ENCODE measurements at regions not wholly inside any gene's neighbourhood (a gene's known extent, or its start where the extent isn't known, plus 50 kb on each side); places are given as distances from the start of the nearest gene placed in this dataset.

GRCh38 chr10:118409295-118409694, 67.2 kb upstream of the FAM204A start:
- Mint-ChIP-seq H3K4me1 (no peaks in the 10 kb centered on the region), H3K27ac (no peak overlapping the region), H3K4me3 (no peak overlapping the region), H3K27me3 (peaks cover 8% of the 10 kb centered on the region), H3K9me3 (no peaks in the 10 kb centered on the region), H3K36me3 (ENCODE audit: low read depth) (no peaks in the 10 kb centered on the region)
- CTCF ChIA-PET: no interaction called here
- DNase-seq: no peak
- POLR2A ChIA-PET: no interaction called here

- ChIA-PET POLR2A (no interaction called here), CTCF (no interaction called here)
- Mint-ChIP-seq H3K4me1 (no peaks in the 10 kb centered on the region), H3K36me3 (ENCODE audit: low read depth) (no peaks in the 10 kb centered on the region), H3K27me3 (peaks cover 9% of the 10 kb centered on the region), H3K9me3 (no peaks in the 10 kb centered on the region), H3K27ac (no peak overlapping the region), H3K4me3 (no peak overlapping the region)
- no peak for DNase-seq
Measured at GRCh38 chr10:118408181-118408580, 66.1 kb upstream of the FAM204A start.

GRCh38 chr10:118407777-118408176, 65.7 kb upstream of the FAM204A start:
- no peak for DNase-seq
- Mint-ChIP-seq H3K36me3 (ENCODE audit: low read depth) (no peaks in the 10 kb centered on the region), H3K4me1 (no peaks in the 10 kb centered on the region), H3K4me3 (no peak overlapping the region), H3K9me3 (no peaks in the 10 kb centered on the region), H3K27ac (no peak overlapping the region), H3K27me3 (peaks cover 10% of the 10 kb centered on the region)
- CTCF ChIA-PET: no interaction called here
- POLR2A ChIA-PET: no interaction called here

GRCh38 chr10:118407026-118407425, 64.9 kb upstream of the FAM204A start:
- peaks cover 10% of the 10 kb centered on the region for H3K27me3 Mint-ChIP-seq
- H3K36me3 Mint-ChIP-seq (ENCODE audit: low read depth): no peaks in the 10 kb centered on the region
- H3K9me3 Mint-ChIP-seq: no peaks in the 10 kb centered on the region
- ChIA-PET CTCF (no interaction called here), POLR2A (no interaction called here)
- no peak overlapping the region for H3K27ac Mint-ChIP-seq
- H3K4me3 Mint-ChIP-seq: no peak overlapping the region
- no peak for DNase-seq
- no peaks in the 10 kb centered on the region for H3K4me1 Mint-ChIP-seq

- ChIA-PET CTCF (interaction anchor here (0.5 kb wide), 1 partner anchor 1444 kb away, joined by 5 read pairs; no protein-coding TSS in a partner anchor), POLR2A (no interaction called here)
- no peak overlapping the region for H3K27ac Mint-ChIP-seq
- no peaks in the 10 kb centered on the region for H3K9me3 Mint-ChIP-seq
- DNase-seq: no peak
- no peaks in the 10 kb centered on the region for H3K36me3 Mint-ChIP-seq (ENCODE audit: low read depth)
- peaks cover 7% of the 10 kb centered on the region for H3K27me3 Mint-ChIP-seq
- no peak overlapping the region for H3K4me3 Mint-ChIP-seq
- H3K4me1 Mint-ChIP-seq: no peaks in the 10 kb centered on the region
Measured at GRCh38 chr10:118405928-118406327, 63.8 kb upstream of the FAM204A start.

- Mint-ChIP-seq H3K27ac (no peak overlapping the region), H3K9me3 (no peaks in the 10 kb centered on the region), H3K4me1 (no peaks in the 10 kb centered on the region), H3K4me3 (no peak overlapping the region), H3K27me3 (peaks cover 6% of the 10 kb centered on the region), H3K36me3 (ENCODE audit: low read depth) (no peaks in the 10 kb centered on the region)
- ChIA-PET CTCF (no interaction called here), POLR2A (no interaction called here)
- no peak for DNase-seq
Measured at GRCh38 chr10:118403967-118404366, 61.8 kb upstream of the FAM204A start.

GRCh38 chr10:118401708-118402193, 59.6 kb upstream of the FAM204A start:
- Mint-ChIP-seq H3K9me3 (no peaks in the 10 kb centered on the region), H3K4me3 (no peak overlapping the region), H3K4me1 (no peaks in the 10 kb centered on the region), H3K27me3 (peaks cover 8% of the 10 kb centered on the region), H3K36me3 (ENCODE audit: low read depth) (no peaks in the 10 kb centered on the region), H3K27ac (no peak overlapping the region)
- POLR2A ChIA-PET: no interaction called here
- CTCF ChIA-PET: no interaction called here
- DNase-seq: no peak

GRCh38 chr10:118397391-118397790, 55.3 kb upstream of the FAM204A start:
- Mint-ChIP-seq H3K27me3 (peaks cover 7% of the 10 kb centered on the region), H3K27ac (no peak overlapping the region), H3K36me3 (ENCODE audit: low read depth) (no peaks in the 10 kb centered on the region), H3K4me3 (no peak overlapping the region), H3K4me1 (peaks cover 4% of the 10 kb centered on the region), H3K9me3 (no peaks in the 10 kb centered on the region)
- POLR2A ChIA-PET: no interaction called here
- no peak for DNase-seq
- CTCF ChIA-PET: no interaction called here

GRCh38 chr10:118395947-118396346, 53.8 kb upstream of the FAM204A start:
- POLR2A ChIA-PET: no interaction called here
- CTCF ChIA-PET: no interaction called here
- no peak overlapping the region for H3K4me3 Mint-ChIP-seq
- H3K4me1 Mint-ChIP-seq: peaks cover 4% of the 10 kb centered on the region
- H3K27ac Mint-ChIP-seq: no peak overlapping the region
- DNase-seq: no peak
- H3K9me3 Mint-ChIP-seq: no peaks in the 10 kb centered on the region
- H3K27me3 Mint-ChIP-seq: peaks cover 10% of the 10 kb centered on the region
- no peaks in the 10 kb centered on the region for H3K36me3 Mint-ChIP-seq (ENCODE audit: low read depth)

GRCh38 chr10:118394301-118395200, 52.4 kb upstream of the FAM204A start:
- Mint-ChIP-seq H3K4me3 (no peak overlapping the region), H3K27me3 (peaks cover 14% of the 10 kb centered on the region), H3K36me3 (ENCODE audit: low read depth) (no peaks in the 10 kb centered on the region), H3K4me1 (peaks cover 4% of the 10 kb centered on the region), H3K9me3 (no peaks in the 10 kb centered on the region), H3K27ac (no peak overlapping the region)
- no peak for DNase-seq
- ChIA-PET POLR2A (no interaction called here), CTCF (no interaction called here)

- no peak for DNase-seq
- H3K27me3 Mint-ChIP-seq: peaks cover 19% of the 10 kb centered on the region
- H3K27ac Mint-ChIP-seq: no peak overlapping the region
- CTCF ChIA-PET: no interaction called here
- H3K4me1 Mint-ChIP-seq: peaks cover 4% of the 10 kb centered on the region
- H3K9me3 Mint-ChIP-seq: no peaks in the 10 kb centered on the region
- no peaks in the 10 kb centered on the region for H3K36me3 Mint-ChIP-seq (ENCODE audit: low read depth)
- no peak overlapping the region for H3K4me3 Mint-ChIP-seq
- POLR2A ChIA-PET: no interaction called here
Measured at GRCh38 chr10:118392761-118393160, 50.6 kb upstream of the FAM204A start.

All from activated CD4-positive, alpha-beta memory T cell treated with anti-CD3 and anti-CD28 coated beads, Interleukin-2, amount 10 ng/mL, durations not matched to agents 7 days and 5 days (primary cell).